ENCODE measurements at regions not wholly inside any gene's neighbourhood (a gene's known extent, or its start where the extent isn't known, plus 50 kb on each side); places are given as distances from the start of the nearest gene placed in this dataset.

GRCh38 chr12:61348871-61349270 lies 911.3 kb upstream of the USP15 start:
- no peak for TF ChIP-seq CTCF (IDR thresholded peaks at IDR 0.05; ENCODE audit: borderline replicate concordance, control extremely low read depth, extremely low read depth, insufficient read depth, missing control alignments)
- DNase-seq (ENCODE audit: low spot score): no peak
- in situ Hi-C loops (cut with MboI; ENCODE audit: low sequenced_read_pairs, unreplicated experiment): no loop called here

GRCh38 chr12:61355105-61355504 lies 905.1 kb upstream of the USP15 start:
- DNase-seq (ENCODE audit: low spot score): no peak
- TF ChIP-seq CTCF (IDR thresholded peaks at IDR 0.05; ENCODE audit: borderline replicate concordance, control extremely low read depth, extremely low read depth, insufficient read depth, missing control alignments): no peak
- in situ Hi-C loops (cut with MboI; ENCODE audit: low sequenced_read_pairs, unreplicated experiment): no loop called here

GRCh38 chr12:61356485-61356884 lies 903.7 kb upstream of the USP15 start:
- in situ Hi-C loops (cut with MboI; ENCODE audit: low sequenced_read_pairs, unreplicated experiment): no loop called here
- no peak for TF ChIP-seq CTCF (IDR thresholded peaks at IDR 0.05; ENCODE audit: borderline replicate concordance, control extremely low read depth, extremely low read depth, insufficient read depth, missing control alignments)
- DNase-seq (ENCODE audit: low spot score): no peak

- in situ Hi-C loops (cut with MboI; ENCODE audit: low sequenced_read_pairs, unreplicated experiment): no loop called here
- no peak for DNase-seq (ENCODE audit: low spot score)
These were observed 902.7 kb upstream of the USP15 start for GRCh38 chr12:61357496-61357895.

GRCh38 chr12:61362037-61362436 lies 898.2 kb upstream of the USP15 start:
- in situ Hi-C loops (cut with MboI; ENCODE audit: low sequenced_read_pairs, unreplicated experiment): no loop called here
- DNase-seq (ENCODE audit: low spot score): no peak
- no peak for TF ChIP-seq CTCF (IDR thresholded peaks at IDR 0.05; ENCODE audit: borderline replicate concordance, control extremely low read depth, extremely low read depth, insufficient read depth, missing control alignments)

More at GRCh38 chr12:61357496-61357895, 902.7 kb upstream of the USP15 start:
- TF ChIP-seq CTCF (IDR thresholded peaks at IDR 0.05; ENCODE audit: borderline replicate concordance, control extremely low read depth, extremely low read depth, insufficient read depth, missing control alignments): no peak

GRCh38 chr12:61365001-61365400 lies 895.2 kb upstream of the USP15 start:
- no peak for DNase-seq (ENCODE audit: low spot score)
- in situ Hi-C loops (cut with MboI; ENCODE audit: low sequenced_read_pairs, unreplicated experiment): no loop called here
- no peak for TF ChIP-seq CTCF (IDR thresholded peaks at IDR 0.05; ENCODE audit: borderline replicate concordance, control extremely low read depth, extremely low read depth, insufficient read depth, missing control alignments)

- no peak for DNase-seq (ENCODE audit: low spot score)
- in situ Hi-C loops (cut with MboI; ENCODE audit: low sequenced_read_pairs, unreplicated experiment): no loop called here
- TF ChIP-seq CTCF (IDR thresholded peaks at IDR 0.05; ENCODE audit: borderline replicate concordance, control extremely low read depth, extremely low read depth, insufficient read depth, missing control alignments): no peak
These were observed 892.9 kb upstream of the USP15 start for GRCh38 chr12:61367281-61367785.

Data from GM13976 (cell line).